ENCODE measurements at regions not wholly inside any gene's neighbourhood (a gene's known extent, or its start where the extent isn't known, plus 50 kb on each side); places are given as distances from the start of the nearest gene placed in this dataset.

DNA sequence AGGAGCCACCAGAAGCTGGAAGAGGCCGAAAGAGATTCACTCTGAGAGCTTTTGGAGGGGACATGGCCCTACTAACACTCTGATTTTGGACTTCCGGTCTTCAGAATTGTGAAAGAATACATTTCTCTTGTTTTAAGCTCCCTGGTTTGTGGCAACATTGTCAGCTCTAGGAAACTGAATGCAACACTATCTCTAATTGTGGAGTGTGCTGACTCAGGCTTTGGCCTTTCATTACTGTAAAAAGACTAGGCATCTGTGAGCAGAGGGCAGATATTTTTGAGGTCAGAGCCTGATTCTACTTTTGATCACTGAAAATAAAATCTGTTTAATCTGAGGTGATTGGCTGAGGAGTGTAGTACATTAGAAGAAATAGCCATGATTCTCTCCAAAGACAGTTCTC is 185.4 kb upstream of the FAM98A start:
- H2BK12ac ChIP-seq (ENCODE audit: low read depth, low read length): no peak overlapping the region
- H3K9me3 ChIP-seq (ENCODE audit: insufficient read depth in 2 of 2, low read depth in 1 of 2, low read length in 1 of 2): no peaks in the 10 kb centered on the region
- H3K9ac ChIP-seq (replicated peaks in 1 of 4; ENCODE audit: extremely low read depth in 1 of 4, low read depth in 3 of 4, low read length in 3 of 4): no peak overlapping the region
- H4K8ac ChIP-seq (ENCODE audit: extremely low read depth, insufficient read depth, low read length): no peak overlapping the region
- H3K23me2 ChIP-seq (ENCODE audit: low read depth, low read length): no peaks in the 10 kb centered on the region; the same call in 1 of the 2 replicates
- H3K27me3 ChIP-seq (replicated peaks in 1 of 4; ENCODE audit: control insufficient read depth in 3 of 4, extremely low read depth in 1 of 4, insufficient read depth in 3 of 4, low read length in 3 of 4): no peaks in the 10 kb centered on the region
- no peaks in the 10 kb centered on the region for H3K79me1 ChIP-seq (ENCODE audit: low read depth, low read length)
- no peak overlapping the region for H3K18ac ChIP-seq (ENCODE audit: extremely low read depth, low read length)
- no peak for FAIRE-seq
- H2BK5ac ChIP-seq (ENCODE audit: low read depth, low read length): no peak overlapping the region
- no peak overlapping the region for H3K14ac ChIP-seq (ENCODE audit: insufficient read length)
- H3K79me2 ChIP-seq (ENCODE audit: control insufficient read depth in 1 of 2, insufficient read depth in 2 of 2, low read length in 2 of 2): no peaks in the 10 kb centered on the region
- POLR2A ChIA-PET (ENCODE audit: partially characterized antibody): no interaction called here
- 92% methylated on average over 2 of the region's 2 CpGs; no CpG with 5 or more reads in 1 of the 2 experiments for WGBS, 2 experiments (ENCODE audit: extremely low coverage in 1 of 2, insufficient coverage in 1 of 2, insufficient read length in 1 of 2, insufficient replicate concordance in 2 of 2, low coverage in 1 of 2, low lambda C conversion rate in 2 of 2, missing lambda C conversion rate in 1 of 2)
- CTCF ChIA-PET (ENCODE audit: partially characterized antibody): no interaction called here
- no peaks in the 10 kb centered on the region for H3K4me1 ChIP-seq (replicated peaks in 1 of 4; ENCODE audit: control insufficient read depth in 3 of 4, insufficient read depth in 4 of 4, low read length in 3 of 4)
- no peak overlapping the region for H2BK20ac ChIP-seq (ENCODE audit: low read length)
- no peaks in the 10 kb centered on the region for H4K20me1 ChIP-seq (replicated peaks in 1 of 2; ENCODE audit: control insufficient read depth in 1 of 2, insufficient read depth in 2 of 2, low read length in 2 of 2)
- H4K91ac ChIP-seq (replicated peaks; ENCODE audit: insufficient read length, low read length): no peak overlapping the region
- DNase-seq (ENCODE audit: low read depth in 1 of 2, low spot score in 2 of 2): no peak
- no peak overlapping the region for H2AFZ ChIP-seq (ENCODE audit: low read length)
- no peak overlapping the region for H2BK120ac ChIP-seq (replicated peaks; ENCODE audit: low read depth, low read length)
- no peak overlapping the region for H3K27ac ChIP-seq (ENCODE audit: low read depth, low read length)
- no peak overlapping the region for H3K4me2 ChIP-seq (ENCODE audit: insufficient read depth in 1 of 2, low read depth in 2 of 2, low read length in 2 of 2)
- H3K56ac ChIP-seq (replicated peaks; ENCODE audit: insufficient read length, low read depth, low read length): no peak overlapping the region
- H2BK15ac ChIP-seq (ENCODE audit: low read length): no peak overlapping the region
- H3K36me3 ChIP-seq (ENCODE audit: control insufficient read depth in 2 of 4, insufficient read depth in 4 of 4, low read length in 3 of 4): no peaks in the 10 kb centered on the region
- H4K5ac ChIP-seq (ENCODE audit: insufficient read length, low read depth, low read length): no peak overlapping the region
- no peak overlapping the region for H3K4me3 ChIP-seq (ENCODE audit: extremely low read depth in 1 of 4, insufficient read depth in 2 of 4, low read depth in 3 of 4, low read length in 4 of 4)
- H2AK5ac ChIP-seq (ENCODE audit: low read depth, low read length): no peak overlapping the region
- no peak overlapping the region for H3K23ac ChIP-seq (ENCODE audit: insufficient read length)
- H3K4ac ChIP-seq (replicated peaks; ENCODE audit: insufficient read length, low read depth, low read length): no peak overlapping the region
- no peak for TF ChIP-seq RXRA (IDR thresholded peaks at IDR 0.05; ENCODE audit: insufficient read depth, low read depth, low read length)
- no peak for TF ChIP-seq ASH2L (IDR thresholded peaks at IDR 0.05; ENCODE audit: low read length)
- TF ChIP-seq CTBP2 (IDR thresholded peaks at IDR 0.05; ENCODE audit: borderline replicate concordance, insufficient read depth, insufficient read length, low read length): no peak
- no peak for TF ChIP-seq TEAD4 (IDR thresholded peaks at IDR 0.05; ENCODE audit: low read depth, low read length)
- TF ChIP-seq, protein P1, sequence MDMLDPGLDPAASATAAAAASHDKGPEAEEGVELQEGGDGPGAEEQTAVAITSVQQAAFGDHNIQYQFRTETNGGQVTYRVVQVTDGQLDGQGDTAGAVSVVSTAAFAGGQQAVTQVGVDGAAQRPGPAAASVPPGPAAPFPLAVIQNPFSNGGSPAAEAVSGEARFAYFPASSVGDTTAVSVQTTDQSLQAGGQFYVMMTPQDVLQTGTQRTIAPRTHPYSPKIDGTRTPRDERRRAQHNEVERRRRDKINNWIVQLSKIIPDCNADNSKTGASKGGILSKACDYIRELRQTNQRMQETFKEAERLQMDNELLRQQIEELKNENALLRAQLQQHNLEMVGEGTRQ (IDR thresholded peaks at IDR 0.05; ENCODE audit: low read length): no peak
- no peak for TF ChIP-seq SP2 (IDR thresholded peaks at IDR 0.05; ENCODE audit: low read length)
- no peak for TF ChIP-seq BRCA1 (IDR thresholded peaks at IDR 0.05; ENCODE audit: low read depth, low read length)
- no peak for TF ChIP-seq TAF7 (optimal IDR thresholded peaks at IDR 0.05; ENCODE audit: borderline replicate concordance, low read depth, low read length)
- no peak for TF ChIP-seq GTF2F1 (IDR thresholded peaks at IDR 0.05; ENCODE audit: borderline replicate concordance, low read depth, low read length)
- TF ChIP-seq RFX5 (IDR thresholded peaks at IDR 0.05; ENCODE audit: borderline replicate concordance, low read depth, low read length): no peak
- no peak for TF ChIP-seq JUND (IDR thresholded peaks at IDR 0.05; ENCODE audit: low read length)
- TF ChIP-seq, protein P2, sequence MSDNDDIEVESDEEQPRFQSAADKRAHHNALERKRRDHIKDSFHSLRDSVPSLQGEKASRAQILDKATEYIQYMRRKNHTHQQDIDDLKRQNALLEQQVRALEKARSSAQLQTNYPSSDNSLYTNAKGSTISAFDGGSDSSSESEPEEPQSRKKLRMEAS (IDR thresholded peaks at IDR 0.05): no peak
- TF ChIP-seq YY1 (IDR thresholded peaks at IDR 0.05; ENCODE audit: low read depth, low read length): no peak
- TF ChIP-seq CREB1 (IDR thresholded peaks at IDR 0.05): no peak
- TF ChIP-seq KDM5A (IDR thresholded peaks at IDR 0.05; ENCODE audit: low read length): no peak

Data from H1 (cell line).